GM10248 (cell line): ENCODE measurements at regions not wholly inside any gene's neighbourhood (a gene's known extent, or its start where the extent isn't known, plus 50 kb on each side); places are given as distances from the start of the nearest gene placed in this dataset.
"Not testable (repeated sequence)": the region's sequence is repeated elsewhere in the genome, so short reads cannot be mapped to it uniquely, and the experiment has no call there.

Source experiments
- CTCF ChIA-PET: fragments of 300-600 bp; sonication (Branson Sonifier 250); formaldehyde crosslinking; extraction: SDS; loops from one replicate; lab custom pipeline; 2021; ENCODE audit warnings: antibody characterized with exemption; lab: Yijun Ruan, JAX
- POLR2A ChIA-PET: fragments of 350-650 bp; sonication (Branson Sonifier 250); formaldehyde crosslinking; extraction: SDS; loops from one replicate; lab custom pipeline; 2020; ENCODE audit warnings: antibody characterized with exemption; lab: Yijun Ruan, JAX
- DNase-seq: peaks from one replicate; pipeline ENCODE4 v3.0.0; 2012; ENCODE audit errors: extremely low spot score
- CTCF ChIP-seq: IDR thresholded peaks from 2 replicates; pipeline ENCODE4 v1.5.1; 2012; ENCODE audit warnings: mild to moderate bottlenecking, low read depth; ENCODE audit errors: extremely low read depth, missing control alignments, control extremely low read depth

GRCh38 chr5:26343801-26344325 lies 694.5 kb downstream of the CDH9 start:
- no peak for TF ChIP-seq CTCF
- ChIA-PET CTCF (no interaction called here), POLR2A (no interaction called here)
- DNase-seq = no peak

GRCh38 chr5:26339576-26339975 lies 698.8 kb downstream of the CDH9 start:
- no peak for TF ChIP-seq CTCF
- DNase-seq = no peak
- ChIA-PET POLR2A (no interaction called here), CTCF (no interaction called here)

- peak; percentile 30 for TF ChIP-seq CTCF
- ChIA-PET CTCF (interaction anchor here (1.5 kb wide), 1 partner anchor 31 kb away, joined by 3 read pairs; no protein-coding TSS in a partner anchor), POLR2A (no interaction called here)
- DNase-seq = no peak
These were observed 708.7 kb downstream of the CDH9 start for GRCh38 chr5:26329562-26330189.

- ChIA-PET POLR2A (no interaction called here), CTCF (interaction anchor here (1.2 kb wide), 1 partner anchor 33 kb away, joined by 4 read pairs; no protein-coding TSS in a partner anchor)
- TF ChIP-seq CTCF = no peak
- no peak for DNase-seq
These were observed 712.1 kb downstream of the CDH9 start for GRCh38 chr5:26326153-26326759.

GRCh38 chr5:26325432-26325831 lies 713.0 kb downstream of the CDH9 start:
- DNase-seq, POLR2A ChIA-PET: not testable (repeated sequence)
- CTCF ChIA-PET = interaction anchor here (1.2 kb wide), 1 partner anchor 34 kb away, joined by 4 read pairs; no protein-coding TSS in a partner anchor

GRCh38 chr5:26324273-26324895 lies 714.0 kb downstream of the CDH9 start:
- CTCF ChIA-PET, DNase-seq, POLR2A ChIA-PET: not testable (repeated sequence)

- TF ChIP-seq CTCF = no peak
- CTCF ChIA-PET = no interaction called here
These were observed 714.6 kb downstream of the CDH9 start for GRCh38 chr5:26323794-26324193.

More at GRCh38 chr5:26323794-26324193, 714.6 kb downstream of the CDH9 start:
- no peak for DNase-seq
- POLR2A ChIA-PET = no interaction called here
